Small intestine (tissue), 7 donors: ENCODE measurements at regions not wholly inside any gene's neighbourhood (a gene's known extent, or its start where the extent isn't known, plus 50 kb on each side); places are given as distances from the start of the nearest gene placed in this dataset.

Source experiments
- DNase-seq, 2 donors: peaks; one replicate each; pipeline versions ENCODE4 v3.0.0 to v3.0.0-alpha.2; 2013
- FAIRE-seq: peaks from 2 replicates; lab custom pipeline; 2012; peaks lifted over from hg19 to GRCh38; lab: Jason Lieb, UNC
- H3K27ac ChIP-seq, 3 donors: one replicate each; pipeline ENCODE4 v1.5.1; 2013; ENCODE audit warnings: low read length in 2 of 3, mild to moderate bottlenecking in 2 of 3, control low read depth in 1 of 3, inconsistent platforms in 1 of 3, low read depth in 1 of 3, moderate library complexity in 1 of 3
- H3K27me3 ChIP-seq, 3 donors: one replicate each; pipeline ENCODE4 v1.6.1; 2013; ENCODE audit warnings: low read length in 3 of 3, inconsistent platforms in 1 of 3; ENCODE audit not compliant: control insufficient read depth in 3 of 3, insufficient read depth in 3 of 3
- H3K36me3 ChIP-seq, 3 donors: one replicate each; pipeline ENCODE4 v1.6.1; 2013; ENCODE audit warnings: low read length in 3 of 3, inconsistent platforms in 1 of 3, low read depth in 1 of 3, mild to moderate bottlenecking in 1 of 3, moderate library complexity in 1 of 3; ENCODE audit not compliant: control insufficient read depth in 3 of 3, insufficient read depth in 2 of 3
- H3K4me1 ChIP-seq, 3 donors: one replicate each; pipeline ENCODE4 v1.6.1; 2013; ENCODE audit warnings: low read length in 2 of 3, inconsistent platforms in 1 of 3, low read depth in 1 of 3, mild to moderate bottlenecking in 1 of 3, moderate library complexity in 1 of 3; ENCODE audit not compliant: control insufficient read depth in 3 of 3, insufficient read depth in 2 of 3
- H3K4me3 ChIP-seq, 3 donors: one replicate each; pipeline ENCODE4 v1.5.1; 2013; ENCODE audit warnings: low read length in 3 of 3, control low read depth in 1 of 3, inconsistent platforms in 1 of 3, low read depth in 1 of 3, mild to moderate bottlenecking in 1 of 3, moderate library complexity in 1 of 3
- H3K9me3 ChIP-seq, 2 donors: one replicate each; pipeline ENCODE4 v1.6.1; 2013; ENCODE audit warnings: low read depth in 1 of 2, low read length in 1 of 2; ENCODE audit not compliant: control insufficient read depth in 2 of 2, insufficient read depth in 1 of 2
- WGBS, 3 donors: extraction: QIAGEN DNeasy Blood & Tissue Kit; methylation state at CpG; one replicate each; pipeline ENCODE4 v1.1.7; 2013; 5-methylcytosine and 5-hydroxymethylcytosine counted together
- donor health status: healthy with polysubstance abuse.
- donor health status: control.
- donor health status: control.
- donor health status: Bipolar disorder and iron deficiency.
- donor health status: healthy.

GRCh38 chr13:111908361-111908760, 158.6 kb upstream of the SOX1 start:
- Histone ChIP-seq H3K9me3 (no peaks in the 10 kb centered on the region), H3K27me3 (no peaks in the 10 kb centered on the region), H3K36me3 (no peaks in the 10 kb centered on the region), H3K4me3 (no peak overlapping the region), H3K27ac (no peak overlapping the region), H3K4me1 (no peaks in the 10 kb centered on the region)
- 73 to 87% (median 76%) methylated on average over 13 of the region's 13 CpGs for WGBS, 3 donors
- FAIRE-seq, result no peak
- DNase-seq, result no peak

GRCh38 chr13:111908981-111909380, 158.0 kb upstream of the SOX1 start:
- WGBS, 3 donors, result 84 to 94% (median 89%) methylated on average over 8 of the region's 8 CpGs
- DNase-seq (no peak), FAIRE-seq (no peak)
- H3K9me3 ChIP-seq, result no peaks in the 10 kb centered on the region
- no peak overlapping the region for H3K27ac ChIP-seq
- no peaks in the 10 kb centered on the region for H3K4me1 ChIP-seq
- H3K36me3 ChIP-seq, result no peaks in the 10 kb centered on the region
- H3K4me3 ChIP-seq, result no peak overlapping the region
- H3K27me3 ChIP-seq, result no peaks in the 10 kb centered on the region

GRCh38 chr13:111909501-111909900, 157.4 kb upstream of the SOX1 start:
- no peaks in the 10 kb centered on the region for H3K4me1 ChIP-seq
- no peak overlapping the region for H3K4me3 ChIP-seq
- no peaks in the 10 kb centered on the region for H3K27me3 ChIP-seq
- H3K9me3 ChIP-seq, result no peaks in the 10 kb centered on the region
- no peak for FAIRE-seq
- DNase-seq, result no peak
- WGBS, 3 donors, result 83 to 89% (median 84%) methylated on average over 12 of the region's 12 CpGs
- no peak overlapping the region for H3K27ac ChIP-seq
- H3K36me3 ChIP-seq, result no peaks in the 10 kb centered on the region

DNA sequence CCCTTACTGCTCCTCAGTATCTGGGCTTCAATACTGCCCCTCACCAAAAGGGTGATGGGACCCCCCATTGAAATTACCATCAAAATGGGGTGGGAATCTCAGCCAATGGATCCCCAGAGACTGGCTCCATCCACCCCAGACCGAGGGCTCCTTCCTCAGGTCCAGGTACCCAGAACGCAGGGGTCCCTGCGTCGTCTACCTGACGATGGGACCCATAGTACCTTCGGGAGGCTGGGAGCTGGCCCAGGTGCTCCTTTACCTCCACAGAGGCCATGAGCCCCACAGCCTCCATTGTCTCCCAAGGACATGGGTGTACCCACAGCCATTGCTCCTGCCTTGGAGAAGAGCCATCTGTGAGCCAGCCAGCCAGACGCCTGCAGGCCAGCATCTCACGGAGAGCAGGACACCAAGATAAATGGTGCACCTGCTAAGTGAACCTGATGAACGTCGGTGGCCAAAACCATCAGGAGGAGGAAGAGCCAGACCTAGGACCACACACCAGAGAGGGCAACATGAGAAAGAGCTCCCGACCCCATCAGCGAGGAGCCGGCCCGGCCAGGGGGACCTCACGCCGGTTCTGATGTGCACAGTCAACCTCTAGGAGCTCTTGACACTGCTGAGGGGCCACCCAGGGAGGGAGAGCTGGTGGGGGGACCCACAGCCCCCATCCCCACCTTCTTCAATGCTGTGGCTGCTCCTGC, 156.8 kb upstream of the SOX1 start:
- no peak overlapping the region for H3K4me3 ChIP-seq
- WGBS, 3 donors, result 85 to 88% (median 86%) methylated on average over 16 of the region's 16 CpGs
- FAIRE-seq (no peak), DNase-seq (no peak)
- H3K9me3 ChIP-seq, result no peaks in the 10 kb centered on the region
- no peak overlapping the region for H3K27ac ChIP-seq
- H3K27me3 ChIP-seq, result no peaks in the 10 kb centered on the region
- no peaks in the 10 kb centered on the region for H3K4me1 ChIP-seq
- H3K36me3 ChIP-seq, result no peaks in the 10 kb centered on the region

DNA sequence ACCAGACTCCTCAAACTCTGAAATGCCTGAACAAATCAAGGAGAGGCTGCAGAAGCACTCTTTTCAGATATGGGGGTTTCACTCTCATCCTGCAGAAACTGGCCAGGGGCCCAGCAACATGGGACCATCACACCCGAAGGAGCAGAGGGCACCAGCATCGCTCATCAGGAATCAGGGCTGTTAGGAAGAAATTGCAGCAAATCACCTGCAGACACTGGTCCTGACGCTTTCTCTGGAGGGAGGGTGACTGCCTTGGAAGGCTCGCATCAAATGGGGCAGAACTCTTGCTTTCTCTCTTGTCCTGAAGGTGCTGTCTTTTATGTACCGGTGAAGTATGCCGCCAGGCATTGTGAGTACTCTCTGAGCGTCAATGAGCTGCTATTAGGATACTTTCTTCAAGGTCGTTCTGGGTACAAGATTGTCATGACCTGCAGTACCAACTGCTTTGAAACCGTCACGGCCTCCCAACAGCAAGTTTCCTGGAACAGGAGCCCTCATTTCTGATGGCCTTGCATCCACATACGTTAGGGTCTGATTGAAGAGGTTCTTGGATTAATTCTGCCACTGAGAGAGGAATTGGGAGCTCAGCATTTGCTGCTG, 155.7 kb upstream of the SOX1 start:
- H3K27me3 ChIP-seq, result no peaks in the 10 kb centered on the region
- no peak for FAIRE-seq
- DNase-seq, result no peak

GRCh38 chr13:111911754-111912452, 155.0 kb upstream of the SOX1 start:
- Histone ChIP-seq H3K9me3 (no peaks in the 10 kb centered on the region), H3K36me3 (no peaks in the 10 kb centered on the region), H3K4me3 (no peak overlapping the region), H3K4me1 (no peaks in the 10 kb centered on the region), H3K27ac (no peak overlapping the region), H3K27me3 (no peaks in the 10 kb centered on the region)
- 80 to 91% (median 84%) methylated on average over 11 of the region's 11 CpGs for WGBS, 3 donors
- FAIRE-seq (no peak), DNase-seq (no peak)

More for the DNA sequence above, 155.7 kb upstream of the SOX1 start:
- Histone ChIP-seq H3K27ac (no peak overlapping the region), H3K4me1 (no peaks in the 10 kb centered on the region), H3K9me3 (no peaks in the 10 kb centered on the region), H3K4me3 (no peak overlapping the region), H3K36me3 (no peaks in the 10 kb centered on the region)
- 71 to 83% (median 74%) methylated on average over 11 of the region's 11 CpGs for WGBS, 3 donors

DNA sequence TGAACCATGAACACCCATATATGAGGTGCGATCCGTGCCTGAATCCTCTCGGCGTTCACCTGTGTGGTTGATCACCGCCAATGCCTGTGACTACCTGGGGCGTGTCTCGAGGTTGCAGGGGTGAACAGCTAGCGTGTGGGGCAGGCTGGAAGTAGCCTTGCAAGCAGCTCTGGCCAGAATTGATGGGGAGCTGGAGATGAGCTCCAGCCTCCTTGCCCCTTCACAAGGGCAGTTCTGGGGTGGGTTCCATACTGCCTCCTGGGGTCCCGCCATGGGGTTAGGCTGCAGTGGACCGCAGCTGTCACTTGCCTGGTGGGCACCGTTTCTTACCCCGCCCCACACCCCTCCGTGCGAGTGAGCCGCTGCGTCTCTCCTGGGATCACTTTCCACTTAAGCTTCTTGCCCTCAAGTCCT, 154.5 kb upstream of the SOX1 start:
- no peaks in the 10 kb centered on the region for H3K27me3 ChIP-seq
- FAIRE-seq, result no peak
- WGBS, 3 donors, result 91% methylated on average over 16 of the region's 16 CpGs
- no peak overlapping the region for H3K27ac ChIP-seq
- DNase-seq, result no peak
- H3K9me3 ChIP-seq, result no peaks in the 10 kb centered on the region
- no peaks in the 10 kb centered on the region for H3K36me3 ChIP-seq
- H3K4me3 ChIP-seq, result no peak overlapping the region
- H3K4me1 ChIP-seq, result no peaks in the 10 kb centered on the region

DNA sequence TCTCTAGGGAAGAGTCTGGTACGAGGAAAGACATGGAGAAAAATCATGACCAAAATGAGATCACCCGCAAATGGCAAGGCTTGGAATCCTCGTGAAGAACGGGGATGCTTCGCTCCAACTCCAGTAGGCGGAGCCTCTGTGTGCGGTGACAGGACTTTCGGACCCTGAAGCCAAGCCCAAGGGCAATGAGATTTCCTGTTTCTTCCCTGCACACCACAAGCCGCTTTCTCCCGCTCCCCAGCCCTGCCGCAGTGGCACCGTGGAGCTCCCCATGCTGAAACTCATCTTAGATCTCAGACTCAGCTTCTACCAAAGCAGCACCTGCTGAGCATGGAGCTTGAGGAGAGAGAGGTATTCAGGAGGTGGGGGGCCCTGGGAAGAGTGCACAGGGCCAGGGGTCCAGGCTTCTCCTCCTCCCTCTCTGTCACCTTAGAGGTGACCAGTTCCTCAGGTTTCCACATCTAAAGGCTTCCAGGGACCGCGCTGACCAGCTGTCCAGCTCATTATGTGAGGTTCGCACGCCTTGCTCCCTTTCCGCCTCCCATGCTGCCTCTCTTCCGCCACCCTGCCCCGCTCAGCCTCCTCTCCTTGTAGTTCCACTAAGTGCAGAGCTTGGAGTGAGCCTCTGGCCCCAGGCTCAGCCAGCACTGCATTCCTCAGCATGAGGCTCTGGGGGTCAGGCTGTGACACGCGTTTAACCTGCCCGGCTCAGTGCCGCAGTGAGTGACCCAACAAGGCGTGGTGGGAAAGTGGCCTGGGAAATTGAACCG, 153.8 kb upstream of the SOX1 start:
- H3K9me3 ChIP-seq, result no peaks in the 10 kb centered on the region
- no peaks in the 10 kb centered on the region for H3K27me3 ChIP-seq
- FAIRE-seq (no peak), DNase-seq (no peak)
- no peaks in the 10 kb centered on the region for H3K36me3 ChIP-seq
- H3K4me3 ChIP-seq, result no peak overlapping the region
- H3K27ac ChIP-seq, result no peak overlapping the region
- 72 to 76% (median 74%) methylated on average over 25 of the region's 25 CpGs for WGBS, 3 donors
- H3K4me1 ChIP-seq, result no peaks in the 10 kb centered on the region
